GM12878 (cell line): ENCODE measurements at regions not wholly inside any gene's neighbourhood (a gene's known extent, or its start where the extent isn't known, plus 50 kb on each side); places are given as distances from the start of the nearest gene placed in this dataset.

Source experiments
- ATAC-seq: fragments of 200-7000 bp; cut with Tn5 transposase; 3 replicates; pipeline ENCODE4 v1.9.1; 2020; ENCODE audit warnings: mild to moderate bottlenecking, moderate library complexity
- BruUV-seq: library from RNA; stranded (reverse); fragments of 400-500 nt; replicated peaks from 2 replicates; lab custom pipeline; 2021; lab: Mats Ljungman, UMichigan
- CTCF ChIA-PET: fragments of 300-600 bp; sonication (Branson Sonifier 250); formaldehyde crosslinking; extraction: SDS; loops from one replicate; lab custom pipeline; 2021; ENCODE audit warnings: inconsistent platforms; lab: Yijun Ruan, JAX
- POLR2A ChIA-PET: fragments of 350-600 bp; formaldehyde crosslinking; extraction: SDS; loops from one replicate; lab custom pipeline; 2021; ENCODE audit warnings: inconsistent platforms; lab: Charles Lee
- RAD21 ChIA-PET: fragments of 300-600 bp; sonication (Branson Sonifier 250); formaldehyde crosslinking; loops from one replicate; lab custom pipeline; 2023; ENCODE audit warnings: antibody characterized with exemption; ENCODE audit not compliant: unreplicated experiment; lab: Charles Lee
- SMC1A ChIA-PET: fragments of 300-600 bp; sonication (Branson Sonifier 250); formaldehyde crosslinking; loops from one replicate; lab custom pipeline; 2023; ENCODE audit not compliant: unreplicated experiment, uncharacterized antibody; lab: Charles Lee
- DNase-seq: peaks from one replicate; pipeline ENCODE4 v3.0.0-alpha.2; 2011; ENCODE audit warnings: low read depth, low spot score
- FAIRE-seq: peaks from 3 replicates; lab custom pipeline; 2011; peaks lifted over from hg19 to GRCh38; lab: Jason Lieb, UNC
- H2AFZ ChIP-seq: 2 replicates; pipeline ENCODE4 v1.6.0; 2011; ENCODE audit warnings: low read depth, low read length, control low read depth; ENCODE audit not compliant: control insufficient read depth
- H3K27ac ChIP-seq: 2 replicates; pipeline ENCODE4 v1.5.1; 2011; ENCODE audit warnings: control low read depth; ENCODE audit not compliant: control insufficient read depth, insufficient read depth
- H3K27me3 ChIP-seq, 2 experiments: replicated peaks in 1 of 2; 2 replicates each; pipeline versions ENCODE4 v1.6.0 to v1.6.1; 2011; ENCODE audit warnings: low read length in 1 of 2; ENCODE audit not compliant: control insufficient read depth in 2 of 2, insufficient read depth in 2 of 2
- H3K36me3 ChIP-seq, 2 experiments: 2 replicates each; pipeline ENCODE4 v1.5.1; 2011; ENCODE audit warnings: low read length in 1 of 2; ENCODE audit not compliant: control insufficient read depth in 2 of 2, insufficient read depth in 2 of 2
- H3K4me1 ChIP-seq: 2 replicates; pipeline ENCODE4 v1.6.1; 2011; ENCODE audit warnings: mild to moderate bottlenecking, low read length, moderate library complexity, mixed read lengths; ENCODE audit not compliant: control insufficient read depth, insufficient read depth
- H3K4me2 ChIP-seq: 2 replicates; pipeline ENCODE4 v1.6.0; 2011; ENCODE audit warnings: control low read depth; ENCODE audit not compliant: control insufficient read depth, insufficient read depth
- H3K4me3 ChIP-seq: fragments of 200-600 bp; sonication (generic); 2 replicates; pipeline ENCODE4 v1.5.1; 2016
- H3K79me2 ChIP-seq: 2 replicates; pipeline ENCODE4 v1.6.0; 2011; ENCODE audit warnings: low read length; ENCODE audit not compliant: control insufficient read depth, insufficient read depth
- H3K9ac ChIP-seq: 2 replicates; pipeline ENCODE4 v1.8.0; 2011; ENCODE audit warnings: low read length, control low read depth, mixed read lengths; ENCODE audit not compliant: control insufficient read depth, insufficient read depth
- H3K9me3 ChIP-seq: replicated peaks from 3 replicates; pipeline ENCODE4 v1.5.1; 2011; ENCODE audit warnings: mild to moderate bottlenecking, low read length; ENCODE audit not compliant: control insufficient read depth, insufficient read depth
- H4K20me1 ChIP-seq: 2 replicates; pipeline ENCODE4 v1.6.0; 2011; ENCODE audit not compliant: control insufficient read depth, insufficient read depth
- CBFB ChIP-seq: IDR thresholded peaks from 2 replicates; pipeline ENCODE4 v1.6.1; 2016; ENCODE audit warnings: antibody characterized with exemption, low read depth
- CREB1 ChIP-seq: IDR thresholded peaks from 2 replicates; pipeline ENCODE4 v1.6.1; 2012; ENCODE audit warnings: low read depth, mild to moderate bottlenecking, inconsistent platforms
- CREM ChIP-seq: IDR thresholded peaks from 2 replicates; pipeline ENCODE4 v1.6.1; 2014; ENCODE audit warnings: antibody characterized with exemption, low read depth
- FOS ChIP-seq: IDR thresholded peaks from 3 replicates; pipeline ENCODE4 v1.6.1; 2011; ENCODE audit warnings: borderline replicate concordance; ENCODE audit not compliant: insufficient read length; ENCODE audit errors: extremely low read depth
- HCFC1 ChIP-seq: fragments of 150-350 bp; IDR thresholded peaks from 2 replicates; pipeline ENCODE4 v1.6.1; 2014; ENCODE audit warnings: low read length
- KDM1A ChIP-seq: fragments of 200-600 bp; sonication (generic); IDR thresholded peaks from 2 replicates; pipeline ENCODE4 v1.6.1; 2016; ENCODE audit warnings: borderline replicate concordance
- NFIC ChIP-seq: IDR thresholded peaks from 2 replicates; pipeline ENCODE4 v1.6.1; 2012; ENCODE audit warnings: low read depth, mild to moderate bottlenecking, inconsistent platforms, low read length, moderate library complexity
- NR2C1 ChIP-seq: fragments of 450-650 bp; IDR thresholded peaks from 2 replicates; pipeline ENCODE4 v1.6.1; 2017; ENCODE audit warnings: antibody characterized with exemption, mild to moderate bottlenecking, moderate library complexity
- NR2F1 ChIP-seq: fragments of 450-650 bp; conservative IDR thresholded peaks from 2 replicates; pipeline ENCODE4 v1.6.1; 2017; ENCODE audit warnings: mild to moderate bottlenecking
- POLR2AphosphoS2 ChIP-seq: IDR thresholded peaks from 2 replicates; pipeline ENCODE4 v1.6.1; 2011; ENCODE audit warnings: low read depth, mild to moderate bottlenecking, low read length, improper control_type of control experiment, moderate library complexity
- POU2F2 ChIP-seq: IDR thresholded peaks from 3 replicates; pipeline ENCODE4 v1.6.1; 2011; ENCODE audit warnings: low read depth, mild to moderate bottlenecking, low read length, borderline replicate concordance
- PRDM15 ChIP-seq: fragments of 450-650 bp; formaldehyde crosslinking; IDR thresholded peaks from 2 replicates; pipeline ENCODE4 v1.4.0; 2020; ENCODE audit warnings: mild to moderate bottlenecking, moderate library complexity
- RB1 ChIP-seq: fragments of 450-650 bp; formaldehyde crosslinking; IDR thresholded peaks from 2 replicates; pipeline ENCODE4 v1.6.1; 2017; ENCODE audit warnings: mild to moderate bottlenecking, borderline replicate concordance
- STAT1 ChIP-seq: fragments of 450-650 bp; conservative IDR thresholded peaks from 2 replicates; pipeline ENCODE4 v1.6.1; 2014; ENCODE audit warnings: antibody characterized with exemption, mild to moderate bottlenecking
- STAT3 ChIP-seq: IDR thresholded peaks from 2 replicates; pipeline ENCODE4 v1.6.1; 2011; ENCODE audit warnings: low read depth, low read length, improper control_type of control experiment
- ZBED1 ChIP-seq: IDR thresholded peaks from 2 replicates; pipeline ENCODE4 v1.6.1; 2016; ENCODE audit warnings: borderline replicate concordance
- ZBTB40 ChIP-seq: fragments of 450-650 bp; IDR thresholded peaks from 2 replicates; pipeline ENCODE4 v1.6.1; 2016; ENCODE audit warnings: mild to moderate bottlenecking, moderate library complexity, borderline replicate concordance
- ZNF207 ChIP-seq: fragments of 450-650 bp; IDR thresholded peaks from 2 replicates; pipeline ENCODE4 v1.6.1; 2014; ENCODE audit warnings: antibody characterized with exemption, mild to moderate bottlenecking, borderline replicate concordance
- WGBS: methylation state at CpG from one replicate; pipeline ENCODE4 v1.1.6; 2016; ENCODE audit warnings: low lambda C conversion rate; ENCODE audit not compliant: insufficient replicate concordance, insufficient coverage; ENCODE audit errors: missing lambda C conversion rate; 5-methylcytosine and 5-hydroxymethylcytosine counted together
- in situ Hi-C: fragments of 300-500 bp; cut with MboI; formaldehyde crosslinking; loops from 9 replicates; pipeline ENCODE4 v1.14.3; 2018; ENCODE audit warnings: mixed read lengths
- intact Hi-C: fragments of 100-400 bp; cut with micrococcal nuclease; formaldehyde crosslinking; loops from one replicate; pipeline ENCODE4 v1.14.2; 2022; ENCODE audit not compliant: unreplicated experiment

GRCh38 chr4:138831948-138832347 lies 183.6 kb upstream of the NOCT start:
- Histone ChIP-seq H2AFZ (no peak overlapping the region), H3K4me3 (no peak overlapping the region), H3K4me2 (no peak overlapping the region), H3K27me3 (0 out of 4 replicates have a peak, but pooled peaks cover 0 to 1% of the 10 kb centered on the region in 2 experiments), H3K27ac (no peak overlapping the region), H3K79me2 (no peaks in the 10 kb centered on the region), H3K9ac (no peak overlapping the region), H3K36me3 (no peaks in the 10 kb centered on the region)
- ATAC-seq (no peak), FAIRE-seq (no peak), DNase-seq (no peak)
- no TSS peak for BruUV-seq
- ChIA-PET SMC1A (no interaction called here), POLR2A (interaction anchor here (0.6 kb wide), 1 partner anchor 254 kb away, joined by 3 read pairs; no protein-coding TSS in a partner anchor), RAD21 (no interaction called here), CTCF (interaction anchor here (0.7 to 1.1 kb wide), 2 partner anchors 14 to 39 kb away, joined by 3 read pairs; no protein-coding TSS in a partner anchor)
- in situ Hi-C loops = no loop called here
- TF ChIP-seq ZNF207 = no peak
- TF ChIP-seq ZBTB40 = no peak
- TF ChIP-seq POLR2AphosphoS2 = no peak
- TF ChIP-seq CREB1 = no peak
- TF ChIP-seq STAT1 = no peak
- TF ChIP-seq NR2F1 = no peak
- no peak for TF ChIP-seq CREM
- TF ChIP-seq KDM1A = no peak
- TF ChIP-seq NR2C1 = no peak
- no peak for TF ChIP-seq ZBED1
- TF ChIP-seq RB1 = no peak
- no peak for TF ChIP-seq CBFB
- no peak for TF ChIP-seq POU2F2
- no peak for TF ChIP-seq STAT3
- no peak for TF ChIP-seq NFIC
- no peak for TF ChIP-seq PRDM15
- no peak for TF ChIP-seq FOS
- TF ChIP-seq HCFC1 = no peak
- TF ChIP-seq, all 136 proteins: peak for 0
- no peaks in the 10 kb centered on the region for H3K4me1 ChIP-seq
- intact Hi-C loops = no loop called here
- H4K20me1 ChIP-seq = no peaks in the 10 kb centered on the region
- WGBS = 0% methylated on average over 2 of the region's 2 CpGs
- no peaks in the 10 kb centered on the region for H3K9me3 ChIP-seq
